ENCODE measurements at regions not wholly inside any gene's neighbourhood (a gene's known extent, or its start where the extent isn't known, plus 50 kb on each side); places are given as distances from the start of the nearest gene placed in this dataset.
"Not testable (repeated sequence)": the region's sequence is repeated elsewhere in the genome, so short reads cannot be mapped to it uniquely, and the experiment has no call there.

DNA sequence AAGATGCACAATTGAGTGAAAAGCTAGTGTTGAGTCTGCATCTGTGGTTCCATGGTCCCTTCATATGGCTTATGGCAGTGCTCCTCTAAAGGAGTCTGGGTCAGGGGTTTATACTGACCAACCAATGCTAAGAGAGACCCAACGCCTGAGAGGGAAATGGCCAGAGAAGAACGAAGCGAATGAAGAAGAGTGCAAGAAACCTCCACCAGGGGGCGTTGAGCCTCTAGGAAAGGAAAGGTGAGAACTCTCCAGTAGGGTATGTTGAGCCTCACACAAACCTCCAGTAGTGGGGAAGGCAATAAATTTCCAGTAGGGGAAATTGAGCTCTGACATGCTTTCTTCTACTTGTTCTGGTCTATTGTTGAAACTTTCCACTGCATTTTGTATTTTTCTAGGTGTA is 470.6 kb downstream of the PRDM9 start:
- no peak for TF ChIP-seq POLR2A (IDR thresholded peaks at IDR 0.05)
- TF ChIP-seq, protein P1, sequence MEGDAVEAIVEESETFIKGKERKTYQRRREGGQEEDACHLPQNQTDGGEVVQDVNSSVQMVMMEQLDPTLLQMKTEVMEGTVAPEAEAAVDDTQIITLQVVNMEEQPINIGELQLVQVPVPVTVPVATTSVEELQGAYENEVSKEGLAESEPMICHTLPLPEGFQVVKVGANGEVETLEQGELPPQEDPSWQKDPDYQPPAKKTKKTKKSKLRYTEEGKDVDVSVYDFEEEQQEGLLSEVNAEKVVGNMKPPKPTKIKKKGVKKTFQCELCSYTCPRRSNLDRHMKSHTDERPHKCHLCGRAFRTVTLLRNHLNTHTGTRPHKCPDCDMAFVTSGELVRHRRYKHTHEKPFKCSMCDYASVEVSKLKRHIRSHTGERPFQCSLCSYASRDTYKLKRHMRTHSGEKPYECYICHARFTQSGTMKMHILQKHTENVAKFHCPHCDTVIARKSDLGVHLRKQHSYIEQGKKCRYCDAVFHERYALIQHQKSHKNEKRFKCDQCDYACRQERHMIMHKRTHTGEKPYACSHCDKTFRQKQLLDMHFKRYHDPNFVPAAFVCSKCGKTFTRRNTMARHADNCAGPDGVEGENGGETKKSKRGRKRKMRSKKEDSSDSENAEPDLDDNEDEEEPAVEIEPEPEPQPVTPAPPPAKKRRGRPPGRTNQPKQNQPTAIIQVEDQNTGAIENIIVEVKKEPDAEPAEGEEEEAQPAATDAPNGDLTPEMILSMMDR (IDR thresholded peaks at IDR 0.05), result no peak
- DNase-seq (ENCODE audit: low spot score in 2 of 2), result no peak
- H3K4me3 ChIP-seq (ENCODE audit: low read depth, poor library complexity, severe bottlenecking), result no peak overlapping the region
- WGBS, 2 donors, result 70 to 73% methylated on average over 4 of the region's 4 CpGs
- intact Hi-C loops (cut with DNase I; ENCODE audit: low total_unique reads), result no loop called here

DNA sequence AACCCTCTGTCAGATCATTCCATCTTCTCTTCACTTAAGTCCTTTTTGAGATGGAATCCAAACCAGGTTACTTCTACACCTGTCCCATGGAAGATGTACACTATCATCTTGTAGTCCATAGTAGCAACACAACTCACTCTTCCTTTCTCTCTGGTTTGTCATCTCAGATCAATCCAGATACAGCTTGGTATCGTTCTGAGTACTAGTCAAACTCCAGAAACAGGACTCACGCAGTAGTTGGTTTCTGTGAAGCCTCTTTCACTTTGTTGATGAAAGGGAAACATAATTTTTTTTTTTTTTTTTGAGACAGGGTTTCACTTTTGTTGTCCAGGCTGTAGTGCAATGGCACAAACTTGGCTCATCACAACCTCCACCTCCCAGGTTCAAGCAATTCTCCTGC is 484.0 kb downstream of the PRDM9 start:
- WGBS, 2 donors, result 84 to 88% methylated on average over 2 of the region's 2 CpGs

DNA sequence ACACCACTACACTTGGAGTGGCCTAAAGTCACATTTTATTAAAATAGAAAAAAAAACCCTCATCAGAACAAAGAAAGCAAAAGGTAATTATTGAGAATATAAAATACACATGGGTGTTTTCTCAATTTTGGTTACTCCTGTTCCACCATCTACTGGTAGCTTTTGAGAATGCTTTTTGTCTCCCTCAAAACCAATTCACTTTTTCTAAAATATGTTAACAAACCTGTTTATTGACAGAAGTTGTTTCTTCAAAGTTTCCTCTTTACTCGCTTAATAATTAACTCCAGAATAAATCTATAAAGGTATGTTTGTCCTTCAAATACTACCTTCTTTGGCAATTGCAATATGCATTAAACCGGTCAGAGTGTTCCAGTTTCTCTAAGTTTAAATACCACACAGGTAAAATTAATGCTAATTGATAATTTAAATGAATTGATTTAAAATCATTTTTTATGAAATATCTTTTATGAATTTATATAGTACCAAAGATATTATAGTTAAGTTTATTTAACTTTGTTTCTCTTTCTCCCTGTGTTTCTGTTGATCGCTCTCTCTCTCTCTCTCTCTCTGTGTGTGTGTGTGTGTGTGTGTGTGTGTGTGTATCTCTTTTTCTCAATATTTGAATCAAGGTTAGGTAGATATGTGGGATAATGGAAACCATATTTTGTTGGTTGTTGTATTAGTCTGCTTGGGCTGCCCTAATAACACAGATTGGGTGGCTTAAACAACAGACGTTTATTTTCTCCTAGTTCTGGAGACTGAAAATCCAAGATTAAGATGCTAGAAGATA is 487.4 kb downstream of the PRDM9 start:
- WGBS, 2 donors, result 74% methylated on average over 4 of the region's 4 CpGs
- TF ChIP-seq, protein P1 (IDR thresholded peaks at IDR 0.05), result no peak
- no peak for TF ChIP-seq POLR2A (IDR thresholded peaks at IDR 0.05)
- intact Hi-C loops (cut with DNase I; ENCODE audit: low total_unique reads), result no loop called here
- H3K4me3 ChIP-seq (ENCODE audit: low read depth, poor library complexity, severe bottlenecking), result no peak overlapping the region
- DNase-seq (ENCODE audit: low spot score in 2 of 2), result no peak

More for the DNA sequence above, 484.0 kb downstream of the PRDM9 start:
- no peak for DNase-seq (ENCODE audit: low spot score in 2 of 2)
- no peak for TF ChIP-seq POLR2A (IDR thresholded peaks at IDR 0.05)
- TF ChIP-seq, protein P1 (IDR thresholded peaks at IDR 0.05), result no peak
- intact Hi-C loops (cut with DNase I; ENCODE audit: low total_unique reads), result no loop called here
- no peak overlapping the region for H3K4me3 ChIP-seq (ENCODE audit: low read depth, poor library complexity, severe bottlenecking)

DNA sequence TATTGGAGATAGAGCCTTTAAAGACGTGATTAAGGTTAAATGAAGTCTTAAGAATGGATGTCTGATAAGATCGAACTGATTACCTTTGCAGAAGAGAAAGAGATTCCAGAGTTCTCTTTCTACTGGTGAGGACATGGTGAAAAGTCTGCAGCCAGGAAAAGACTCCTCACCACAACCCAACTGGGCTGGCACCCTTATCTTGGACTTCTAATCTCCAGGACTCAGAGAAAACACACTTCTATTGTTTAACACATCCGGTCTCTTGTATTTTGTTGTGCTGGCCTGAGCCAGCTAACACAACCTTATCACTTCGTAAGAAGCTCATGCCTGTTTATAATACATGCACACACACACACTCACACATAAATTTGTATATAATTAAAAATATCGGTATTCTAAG is 489.1 kb downstream of the PRDM9 start:
- intact Hi-C loops (cut with DNase I; ENCODE audit: low total_unique reads), result no loop called here
- no peak for TF ChIP-seq POLR2A (IDR thresholded peaks at IDR 0.05)
- TF ChIP-seq, protein P1 (IDR thresholded peaks at IDR 0.05), result no peak
- H3K4me3 ChIP-seq (ENCODE audit: low read depth, poor library complexity, severe bottlenecking), result no peak overlapping the region
- 63 to 64% methylated on average over 5 of the region's 5 CpGs for WGBS, 2 donors
- DNase-seq (ENCODE audit: low spot score in 2 of 2), result no peak

DNA sequence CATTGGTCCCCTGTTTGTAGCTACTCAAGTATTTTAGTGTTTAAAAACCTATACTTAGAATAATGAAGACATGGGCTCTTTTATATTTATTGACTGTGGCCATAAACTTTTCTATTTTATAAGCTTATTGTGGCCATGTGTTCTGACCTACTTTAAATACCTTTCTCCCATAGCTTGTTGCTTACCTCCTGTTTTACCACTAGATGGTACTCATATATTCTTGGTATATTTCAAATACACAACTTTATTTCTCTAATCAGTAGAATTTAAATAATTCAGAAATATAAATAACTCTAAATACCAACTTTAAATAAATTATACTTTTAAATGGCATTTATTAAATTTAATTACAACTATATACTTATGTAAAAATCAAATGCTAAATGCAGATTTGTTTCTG is 498.0 kb downstream of the PRDM9 start:
- no peak for DNase-seq (ENCODE audit: low spot score in 2 of 2)

DNA sequence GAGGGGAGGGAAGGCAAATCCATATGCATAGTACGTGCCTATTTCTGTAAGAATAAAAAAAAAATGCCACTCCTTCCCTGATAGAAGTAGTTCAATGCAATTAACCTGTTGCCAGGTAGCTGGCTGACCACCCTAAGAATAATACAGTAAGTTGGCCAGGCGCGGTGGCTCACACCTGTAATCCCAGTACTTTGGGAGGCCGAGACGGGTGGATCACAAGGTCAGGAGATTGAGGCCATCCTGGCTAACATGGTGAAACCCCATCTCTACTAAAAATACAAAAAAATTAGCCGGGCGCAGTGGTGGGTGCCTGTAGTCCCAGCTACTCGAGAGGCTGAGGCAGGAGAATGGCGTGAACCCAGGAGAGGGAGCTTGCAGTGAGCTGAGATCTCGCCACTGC is 510.3 kb downstream of the PRDM9 start:
- DNase-seq (ENCODE audit: low spot score in 2 of 2); intact Hi-C loops (cut with DNase I; ENCODE audit: low total_unique reads); H3K4me3 ChIP-seq (ENCODE audit: low read depth, poor library complexity, severe bottlenecking): not testable (repeated sequence)
- 91 to 92% methylated on average over 10 of the region's 10 CpGs for WGBS, 2 donors

More for the DNA sequence above, 498.0 kb downstream of the PRDM9 start:
- H3K4me3 ChIP-seq (ENCODE audit: low read depth, poor library complexity, severe bottlenecking), result no peak overlapping the region
- intact Hi-C loops (cut with DNase I; ENCODE audit: low total_unique reads), result no loop called here
- TF ChIP-seq POLR2A (IDR thresholded peaks at IDR 0.05), result no peak
- TF ChIP-seq, protein P1 (IDR thresholded peaks at IDR 0.05), result no peak

Measured in lower leg skin (tissue), 4 donors.